Heart left ventricle (tissue), 16 donors: ENCODE measurements at regions not wholly inside any gene's neighbourhood (a gene's known extent, or its start where the extent isn't known, plus 50 kb on each side); places are given as distances from the start of the nearest gene placed in this dataset.

Experiments
- ATAC-seq, 4 donors: fragments of 200-7000 bp; cut with Tn5 transposase; one replicate each; pipeline ENCODE4 v1.9.1; 2020 to 2022; ENCODE audit warnings: moderate library complexity in 4 of 4, mild to moderate bottlenecking in 3 of 4, moderate number of reproducible peaks in 1 of 4
- DNase-seq, 5 donors: peaks; one replicate each; pipeline ENCODE4 v3.0.0-alpha.2; 2020
- H3K27ac ChIP-seq, 12 donors: fragments of 200-600 bp; sonication (generic) in 4 of 12; one replicate each; pipeline versions ENCODE4 v1.5.0 to v1.8.0; 2016 to 2022; ENCODE audit warnings: mild to moderate bottlenecking in 2 of 12
- H3K27me3 ChIP-seq, 9 donors: fragments of 200-600 bp; sonication (generic) in 2 of 9; one replicate each; pipeline versions ENCODE4 v1.5.1 to v1.8.0; 2016 to 2022; ENCODE audit warnings: mild to moderate bottlenecking in 3 of 9
- H3K36me3 ChIP-seq, 9 donors: fragments of 200-600 bp; sonication (generic) in 2 of 9; one replicate each; pipeline versions ENCODE4 v1.5.0 to v1.8.0; 2018 to 2022; ENCODE audit warnings: mild to moderate bottlenecking in 2 of 9
- H3K4me1 ChIP-seq, 12 donors: fragments of 200-600 bp; sonication (generic) in 4 of 12; one replicate each; pipeline versions ENCODE4 v1.5.0 to v1.8.0; 2016 to 2022; ENCODE audit warnings: mild to moderate bottlenecking in 3 of 12
- H3K4me3 ChIP-seq, 12 donors: fragments of 200-600 bp; sonication (generic) in 4 of 12; one replicate each; pipeline versions ENCODE4 v1.5.0 to v1.8.0; 2017 to 2022; ENCODE audit warnings: mild to moderate bottlenecking in 9 of 12, moderate library complexity in 4 of 12
- H3K9me3 ChIP-seq, 12 donors: fragments of 200-600 bp; sonication (generic) in 4 of 12; one replicate each; pipeline versions ENCODE4 v1.5.0 to v1.8.0; 2016 to 2022; ENCODE audit warnings: mild to moderate bottlenecking in 1 of 12
- POLR2A ChIP-seq, 2 donors: fragments of 450-650 bp; IDR thresholded peaks; one replicate each; pipeline ENCODE4 v1.6.1; 2017; ENCODE audit warnings: antibody characterized with exemption in 2 of 2, mild to moderate bottlenecking in 2 of 2, moderate library complexity in 2 of 2
- WGBS, 4 donors: extraction: QIAGEN DNeasy Blood & Tissue Kit in 2 of 4; methylation state at CpG; one replicate each; pipeline versions ENCODE4 v1.1.5 to v1.1.7; 2013 to 2018; 5-methylcytosine and 5-hydroxymethylcytosine counted together
- intact Hi-C, 10 donors: fragments of 100-400 bp; cut with DNase I; formaldehyde crosslinking; loops; one replicate each; pipeline versions ENCODE4 v1.11.1 to v1.14.2; 2022
- TF ChIP-seq, protein P1 (sequence below), 12 donors: fragments of 200-600 bp; sonication (generic) in 4 of 12; IDR thresholded peaks; one replicate each; pipeline versions ENCODE4 v1.5.0 to v1.8.0; 2018 to 2022; ENCODE audit warnings: antibody characterized with exemption in 12 of 12, mild to moderate bottlenecking in 5 of 12
- donor health status: ischemic (EF 13 %, LVEDD 7.1; RV severe dilation, severe dysfunction).
- donor health status: healthy with polysubstance abuse.
- donor health status: DM: no; HTN: yes; CAD: no.
- donor health status: DM: no; HTN: no; CAD: no.
- donor health status: ischemic (EF 25% LVEDD 6.9; RV normal size, moderate dysfunction).
- donor health status: ischemic (EF 25% LVEDD 5.7; RV mildly dilated, moderate dysfunction).
- donor health status: healthy.
- donor health status: DM: yes; HTN: yes; CAD: no.
- donor health status: ischemic (EF 35%, LVEDD 5.7; RV mildly dilated, moderate dysfunction).
- donor health status: nonischemic (EF 11% LVEDD 7.7; RV severe dilation, severe dysfunction).
- donor health status: DM: yes; HTN: yes; CAD: no.
- donor health status: PGD.
- donor health status: ischemic (EF 29% LVEDD 5.4; RV normal size, mild dysfunction).
- donor health status: nonischemic (EF 23%, LVEDD 6.1; RV moderate dilation, normal function).

DNA sequence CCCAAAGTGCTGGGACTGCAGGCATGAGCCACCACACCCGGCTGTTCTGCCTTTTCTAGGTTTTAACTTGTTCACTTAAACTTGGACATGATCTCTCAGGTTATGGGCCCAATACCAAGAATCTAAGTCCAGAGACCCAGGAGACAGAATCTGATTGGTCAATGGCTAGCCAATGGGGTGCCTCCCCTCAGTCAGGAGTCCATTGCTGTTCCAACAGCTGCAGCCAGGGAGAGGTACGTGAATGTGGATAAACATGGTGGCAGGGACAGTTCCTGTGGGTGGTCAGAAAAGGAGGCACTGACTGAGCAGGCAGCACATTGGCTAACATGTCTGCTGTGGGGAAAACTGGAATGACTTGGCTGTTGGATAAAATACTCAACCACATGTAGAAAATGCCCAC lies 140.3 kb downstream of the RPLP1 start:
- H3K4me1 ChIP-seq: peaks cover 0 to 30% (median 25%) of the 10 kb centered on the region in 12 donors
- H3K27ac ChIP-seq: no peak overlapping the region
- TF ChIP-seq, protein P1, sequence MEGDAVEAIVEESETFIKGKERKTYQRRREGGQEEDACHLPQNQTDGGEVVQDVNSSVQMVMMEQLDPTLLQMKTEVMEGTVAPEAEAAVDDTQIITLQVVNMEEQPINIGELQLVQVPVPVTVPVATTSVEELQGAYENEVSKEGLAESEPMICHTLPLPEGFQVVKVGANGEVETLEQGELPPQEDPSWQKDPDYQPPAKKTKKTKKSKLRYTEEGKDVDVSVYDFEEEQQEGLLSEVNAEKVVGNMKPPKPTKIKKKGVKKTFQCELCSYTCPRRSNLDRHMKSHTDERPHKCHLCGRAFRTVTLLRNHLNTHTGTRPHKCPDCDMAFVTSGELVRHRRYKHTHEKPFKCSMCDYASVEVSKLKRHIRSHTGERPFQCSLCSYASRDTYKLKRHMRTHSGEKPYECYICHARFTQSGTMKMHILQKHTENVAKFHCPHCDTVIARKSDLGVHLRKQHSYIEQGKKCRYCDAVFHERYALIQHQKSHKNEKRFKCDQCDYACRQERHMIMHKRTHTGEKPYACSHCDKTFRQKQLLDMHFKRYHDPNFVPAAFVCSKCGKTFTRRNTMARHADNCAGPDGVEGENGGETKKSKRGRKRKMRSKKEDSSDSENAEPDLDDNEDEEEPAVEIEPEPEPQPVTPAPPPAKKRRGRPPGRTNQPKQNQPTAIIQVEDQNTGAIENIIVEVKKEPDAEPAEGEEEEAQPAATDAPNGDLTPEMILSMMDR (IDR thresholded peaks at IDR 0.05): no peak
- no peak for TF ChIP-seq POLR2A (IDR thresholded peaks at IDR 0.05)
- intact Hi-C loops: loop anchor here in 2 of 10 donors (10.0 kb wide), 1 partner anchor 502 kb away; the partner anchor contains the start of gene TLE3 (in 2 of the 2)
- H3K36me3 ChIP-seq: no peaks in the 10 kb centered on the region
- no peak for DNase-seq
- H3K27me3 ChIP-seq: no peaks in the 10 kb centered on the region
- WGBS, 4 donors: 85 to 86% (median 85%) methylated on average over 2 of the region's 2 CpGs
- no peaks in the 10 kb centered on the region for H3K9me3 ChIP-seq
- no peak overlapping the region for H3K4me3 ChIP-seq
- ATAC-seq: no peak

DNA sequence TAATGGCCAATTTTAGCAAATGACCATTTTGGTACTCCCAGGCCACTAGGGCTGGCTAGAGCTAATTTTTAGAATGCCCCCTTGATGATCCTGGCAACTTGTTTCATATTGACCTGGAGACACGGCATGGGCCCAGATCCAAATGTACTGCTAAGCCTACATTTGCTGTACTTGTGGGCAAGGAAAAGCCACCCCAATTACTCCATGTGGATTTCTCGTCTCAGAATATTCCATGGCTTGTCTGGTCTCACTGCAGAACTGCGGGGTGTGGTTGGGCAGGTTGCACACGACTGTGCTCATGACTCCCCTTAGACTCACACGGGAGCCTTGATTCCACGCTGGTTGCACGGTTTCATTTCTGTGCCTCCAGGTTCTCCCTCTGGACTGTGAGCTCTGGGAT lies 140.9 kb downstream of the RPLP1 start:
- Histone ChIP-seq H3K27ac (no peak overlapping the region), H3K9me3 (no peaks in the 10 kb centered on the region), H3K36me3 (no peaks in the 10 kb centered on the region), H3K27me3 (peaks cover 0 to 5% (median 0%) of the 10 kb centered on the region in 9 donors), H3K4me3 (no peak overlapping the region), H3K4me1 (peaks cover 0 to 30% (median 25%) of the 10 kb centered on the region in 12 donors)
- no peak for DNase-seq
- no peak for ATAC-seq
- intact Hi-C loops: loop anchor here in 2 of 10 donors (10.0 kb wide), 1 partner anchor 501 kb away; the partner anchor contains the start of gene TLE3 (in 2 of the 2)
- TF ChIP-seq POLR2A (IDR thresholded peaks at IDR 0.05): no peak
- TF ChIP-seq, protein P1 (IDR thresholded peaks at IDR 0.05): no peak
- 92 to 96% (median 95%) methylated on average over 7 of the region's 7 CpGs for WGBS, 4 donors

DNA sequence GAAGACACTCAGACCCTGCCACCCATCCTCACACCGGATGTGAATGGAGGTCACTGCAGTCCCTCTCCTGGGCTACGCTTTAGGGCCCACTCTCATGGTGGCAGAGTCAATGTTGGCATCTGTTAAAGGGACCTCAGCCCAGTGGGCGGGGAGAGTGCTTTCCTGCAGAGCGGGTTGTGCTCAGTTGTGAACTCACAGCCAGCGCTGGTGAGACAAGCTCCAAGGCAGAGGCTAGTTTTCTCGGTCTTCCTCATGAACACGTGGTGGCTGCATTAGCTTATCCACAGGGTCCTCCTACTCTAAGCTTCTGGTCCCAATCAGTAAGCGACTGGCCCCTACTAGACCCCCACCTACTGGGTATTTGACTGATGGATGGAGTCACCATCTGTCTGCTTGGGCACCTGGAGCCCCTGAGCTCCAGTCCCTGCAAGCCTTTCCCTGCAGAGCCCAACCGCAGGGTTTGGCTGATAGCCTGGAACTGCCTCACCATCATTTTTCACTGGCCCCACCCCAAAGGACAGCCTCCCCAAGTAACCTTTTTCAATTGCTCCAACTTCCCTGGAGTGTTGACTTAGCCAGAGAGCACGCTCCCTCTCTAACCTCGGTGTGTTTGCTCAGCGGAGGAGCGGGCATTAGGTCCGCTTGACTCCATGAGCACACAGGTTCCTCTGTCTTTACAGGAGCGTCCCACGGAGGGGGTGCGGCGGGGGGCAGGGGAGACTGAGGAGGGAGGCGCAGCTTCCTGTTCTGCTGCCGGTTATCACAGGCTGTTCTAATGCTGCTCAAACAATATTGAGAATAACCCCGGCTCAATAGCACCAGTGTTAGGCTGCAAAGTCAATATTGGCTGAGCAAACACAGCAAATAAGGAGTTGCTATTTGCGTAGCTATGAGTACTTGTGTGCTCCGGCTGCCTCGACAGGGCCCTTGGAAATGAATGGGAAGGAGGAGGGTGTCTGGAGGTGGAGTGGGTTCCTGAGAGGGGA lies 141.7 kb downstream of the RPLP1 start:
- Histone ChIP-seq H3K27me3 (peaks cover 0 to 5% (median 0%) of the 10 kb centered on the region in 9 donors), H3K36me3 (no peaks in the 10 kb centered on the region), H3K4me3 (peak overlapping the region in 1 of 12 donors; percentile 1), H3K9me3 (no peaks in the 10 kb centered on the region), H3K27ac (peak overlapping the region; percentile 71 to 98 (median 87)), H3K4me1 (peaks cover 0 to 30% (median 25%) of the 10 kb centered on the region in 12 donors)
- WGBS, 4 donors: 30 to 43% (median 34%) methylated on average over 24 of the region's 24 CpGs
- peak; percentile 33 to 60 (median 52) for ATAC-seq
- DNase-seq: peak; percentile 42 to 74 (median 53)
- TF ChIP-seq POLR2A (IDR thresholded peaks at IDR 0.05): no peak
- TF ChIP-seq, protein P1 (IDR thresholded peaks at IDR 0.05): no peak
- intact Hi-C loops: loop anchor here in 4 of 10 donors (2.0 to 10.0 kb wide), 2 partner anchors 501 to 505 kb away; partner anchors contain the start of gene TLE3 (in 2 of the 4)
